H1 (cell line): ENCODE measurements at regions not wholly inside any gene's neighbourhood (a gene's known extent, or its start where the extent isn't known, plus 50 kb on each side); places are given as distances from the start of the nearest gene placed in this dataset.

Experiments used
- CTCF ChIA-PET: fragments of 300-600 bp; sonication (Branson Sonifier 250); formaldehyde crosslinking; loops from one replicate; lab custom pipeline; 2021; ENCODE audit not compliant: partially characterized antibody; lab: Charles Lee
- POLR2A ChIA-PET: fragments of 300-600 bp; sonication (Branson Sonifier 250); formaldehyde crosslinking; loops from one replicate; lab custom pipeline; 2021; ENCODE audit warnings: inconsistent platforms; ENCODE audit not compliant: partially characterized antibody; lab: Charles Lee
- DNase-seq, 2 experiments: peaks; one replicate each; pipeline versions ENCODE4 v3.0.0 to v3.0.0-alpha.2; 2010 to 2022; ENCODE audit warnings: low spot score in 2 of 2, low read depth in 1 of 2, mixed read lengths in 1 of 2
- FAIRE-seq: peaks from 2 replicates; lab custom pipeline; 2011; peaks lifted over from hg19 to GRCh38; lab: Jason Lieb, UNC
- H2AFZ ChIP-seq: 2 replicates; pipeline ENCODE4 v1.8.1; 2012; ENCODE audit warnings: low read length, inconsistent platforms
- H2AK5ac ChIP-seq: 2 replicates; pipeline ENCODE4 v1.6.1; 2013; ENCODE audit warnings: low read depth, low read length
- H2BK120ac ChIP-seq: replicated peaks from 2 replicates; pipeline ENCODE3; 2013; ENCODE audit warnings: low read depth, low read length, inconsistent platforms
- H2BK12ac ChIP-seq: 2 replicates; pipeline ENCODE4 v1.6.1; 2013; ENCODE audit warnings: low read depth, low read length
- H2BK15ac ChIP-seq: 2 replicates; pipeline ENCODE4 v1.6.1; 2013; ENCODE audit warnings: low read length
- H2BK20ac ChIP-seq: 2 replicates; pipeline ENCODE4 v1.6.1; 2013; ENCODE audit warnings: low read length
- H2BK5ac ChIP-seq: 2 replicates; pipeline ENCODE4 v1.6.1; 2013; ENCODE audit warnings: low read depth, low read length
- H3K14ac ChIP-seq: 2 replicates; pipeline ENCODE4 v1.6.1; 2013; ENCODE audit warnings: inconsistent platforms; ENCODE audit not compliant: insufficient read length
- H3K18ac ChIP-seq: 2 replicates; pipeline ENCODE4 v1.6.1; 2013; ENCODE audit warnings: low read length; ENCODE audit errors: extremely low read depth
- H3K23ac ChIP-seq: 2 replicates; pipeline ENCODE4 v1.6.1; 2013; ENCODE audit warnings: inconsistent platforms; ENCODE audit not compliant: insufficient read length
- H3K23me2 ChIP-seq: 2 replicates; pipeline ENCODE4 v1.6.1; 2013; ENCODE audit warnings: low read depth, low read length
- H3K27ac ChIP-seq: 2 replicates; pipeline ENCODE4 v1.6.1; 2011; ENCODE audit warnings: low read depth, low read length, inconsistent platforms
- H3K27me3 ChIP-seq, 4 experiments: replicated peaks in 1 of 4; 1 replicate in 1 of 4; 2 replicates in 3 of 4; pipeline versions ENCODE4 v1.6.1 to v1.8.1; 2011 to 2013; ENCODE audit warnings: low read length in 3 of 4, mild to moderate bottlenecking in 3 of 4, inconsistent platforms in 2 of 4, mixed read lengths in 2 of 4, moderate library complexity in 1 of 4; ENCODE audit not compliant: control insufficient read depth in 3 of 4, insufficient read depth in 3 of 4; ENCODE audit errors: extremely low read depth in 1 of 4
- H3K36me3 ChIP-seq, 4 experiments: 2 replicates each; pipeline versions ENCODE4 v1.6.1 to v1.8.1; 2011 to 2013; ENCODE audit warnings: mild to moderate bottlenecking in 4 of 4, low read length in 3 of 4, moderate library complexity in 2 of 4, control low read depth in 1 of 4, inconsistent platforms in 1 of 4; ENCODE audit not compliant: insufficient read depth in 4 of 4, control insufficient read depth in 2 of 4
- H3K4ac ChIP-seq: replicated peaks from 2 replicates; pipeline ENCODE3; 2013; ENCODE audit warnings: low read length, low read depth, mixed read lengths, inconsistent platforms; ENCODE audit not compliant: insufficient read length
- H3K4me1 ChIP-seq, 4 experiments: replicated peaks in 1 of 4; 1 replicate in 1 of 4; 2 replicates in 3 of 4; pipeline versions ENCODE4 v1.6.1 to v1.8.1; 2011 to 2013; ENCODE audit warnings: low read length in 3 of 4, inconsistent platforms in 2 of 4, mixed read lengths in 1 of 4; ENCODE audit not compliant: insufficient read depth in 4 of 4, control insufficient read depth in 3 of 4
- H3K4me2 ChIP-seq, 2 experiments: 2 replicates each; pipeline versions ENCODE4 v1.6.1 to v1.8.1; 2011 to 2013; ENCODE audit warnings: low read depth in 2 of 2, low read length in 2 of 2, control low read depth in 1 of 2, inconsistent platforms in 1 of 2, mild to moderate bottlenecking in 1 of 2; ENCODE audit not compliant: insufficient read depth in 1 of 2
- H3K4me3 ChIP-seq, 4 experiments: fragments of 200-600, 300-600 bp in 1 of 4; sonication (generic), shearing (Covaris generic), sonication (Bioruptor Twin) in 1 of 4; 2 replicates each; pipeline versions ENCODE4 v1.5.1 to v1.8.1; 2011 to 2016; ENCODE audit warnings: low read length in 4 of 4, low read depth in 3 of 4, control low read depth in 2 of 4, inconsistent platforms in 2 of 4, mild to moderate bottlenecking in 2 of 4, mixed read lengths in 1 of 4, moderate library complexity in 1 of 4; ENCODE audit not compliant: insufficient read depth in 2 of 4; ENCODE audit errors: extremely low read depth in 1 of 4
- H3K56ac ChIP-seq: replicated peaks from 2 replicates; pipeline ENCODE3; 2013; ENCODE audit warnings: low read depth, mild to moderate bottlenecking, mixed read lengths, low read length, inconsistent platforms; ENCODE audit not compliant: insufficient read length
- H3K79me1 ChIP-seq: 2 replicates; pipeline ENCODE4 v1.6.1; 2013; ENCODE audit warnings: low read depth, low read length, control low read depth
- H3K79me2 ChIP-seq, 2 experiments: 2 replicates each; pipeline versions ENCODE4 v1.6.1 to v1.8.1; 2012 to 2013; ENCODE audit warnings: low read length in 2 of 2, mild to moderate bottlenecking in 2 of 2, inconsistent platforms in 1 of 2; ENCODE audit not compliant: insufficient read depth in 2 of 2, control insufficient read depth in 1 of 2
- H3K9ac ChIP-seq, 4 experiments: replicated peaks in 1 of 4; 1 replicate in 1 of 4; 2 replicates in 3 of 4; pipeline versions ENCODE4 v1.6.1 to v1.8.1; 2011 to 2013; ENCODE audit warnings: low read depth in 3 of 4, low read length in 3 of 4, control low read depth in 2 of 4, mild to moderate bottlenecking in 2 of 4, moderate library complexity in 2 of 4, inconsistent platforms in 1 of 4; ENCODE audit errors: extremely low read depth in 1 of 4
- H3K9me3 ChIP-seq, 2 experiments: 2 replicates each; pipeline versions ENCODE4 v1.6.1 to v1.8.1; 2012 to 2013; ENCODE audit warnings: mild to moderate bottlenecking in 2 of 2, moderate library complexity in 2 of 2, control low read depth in 1 of 2, inconsistent platforms in 1 of 2, low read depth in 1 of 2, low read length in 1 of 2, mixed read lengths in 1 of 2; ENCODE audit not compliant: insufficient read depth in 2 of 2
- H4K20me1 ChIP-seq, 2 experiments: replicated peaks in 1 of 2; 2 replicates each; pipeline versions ENCODE3 to v1.8.1; 2011 to 2013; ENCODE audit warnings: inconsistent platforms in 2 of 2, low read length in 2 of 2, mild to moderate bottlenecking in 1 of 2; ENCODE audit not compliant: insufficient read depth in 2 of 2, control insufficient read depth in 1 of 2
- H4K5ac ChIP-seq: 2 replicates; pipeline ENCODE4 v1.6.1; 2013; ENCODE audit warnings: low read length, low read depth, mixed read lengths, inconsistent platforms; ENCODE audit not compliant: insufficient read length
- H4K8ac ChIP-seq: 2 replicates; pipeline ENCODE4 v1.8.0; 2013; ENCODE audit warnings: mild to moderate bottlenecking, moderate library complexity, low read length, inconsistent platforms; ENCODE audit not compliant: insufficient read depth; ENCODE audit errors: extremely low read depth
- H4K91ac ChIP-seq: replicated peaks from 2 replicates; pipeline ENCODE3; 2013; ENCODE audit warnings: low read length, mixed read lengths, inconsistent platforms; ENCODE audit not compliant: insufficient read length
- CBX5 ChIP-seq: fragments of 300-800, 300-1000 bp; sonication (generic); IDR thresholded peaks from 2 replicates; pipeline ENCODE4 v1.7.1; 2016; ENCODE audit warnings: antibody characterized with exemption, low read length, low read depth
- EGR1 ChIP-seq: IDR thresholded peaks from 2 replicates; pipeline ENCODE4 v1.6.1; 2011; ENCODE audit warnings: low read depth, low read length, borderline replicate concordance
- EP300 ChIP-seq, 2 experiments: IDR thresholded peaks; 1 replicate in 1 of 2; 2 replicates in 1 of 2; pipeline ENCODE4 v1.6.1; 2011 to 2012; ENCODE audit warnings: low read depth in 2 of 2, low read length in 2 of 2, mild to moderate bottlenecking in 2 of 2, borderline replicate concordance in 1 of 2, inconsistent platforms in 1 of 2, moderate library complexity in 1 of 2
- GABPA ChIP-seq: IDR thresholded peaks from 2 replicates; pipeline ENCODE4 v1.6.1; 2011; ENCODE audit warnings: mild to moderate bottlenecking, low read length, moderate library complexity, borderline replicate concordance; ENCODE audit not compliant: insufficient read depth
- GTF2F1 ChIP-seq: IDR thresholded peaks from 2 replicates; pipeline ENCODE4 v1.6.1; 2012; ENCODE audit warnings: low read depth, low read length, improper control_type of control experiment, borderline replicate concordance
- HDAC2 ChIP-seq, 2 experiments: fragments of 300-600 bp in 1 of 2; sonication (generic) in 1 of 2; IDR thresholded peaks; 2 replicates each; pipeline ENCODE4 v1.6.1; 2011 to 2012; ENCODE audit warnings: low read depth in 2 of 2, low read length in 2 of 2, mild to moderate bottlenecking in 2 of 2, moderate library complexity in 2 of 2, borderline replicate concordance in 1 of 2, inconsistent platforms in 1 of 2
- JUN ChIP-seq: IDR thresholded peaks from 2 replicates; pipeline ENCODE4 v1.6.1; 2011; ENCODE audit warnings: low read depth, mild to moderate bottlenecking, improper control_type of control experiment, low read length
- KDM1A ChIP-seq: fragments of 200-600, 300-600 bp; sonication (generic); IDR thresholded peaks from 2 replicates; pipeline ENCODE4 v1.7.1; 2016; ENCODE audit warnings: mild to moderate bottlenecking, low read length, borderline replicate concordance
- POLR2AphosphoS5 ChIP-seq: IDR thresholded peaks from 2 replicates; pipeline ENCODE4 v1.6.1; 2011; ENCODE audit warnings: low read depth, low read length
- POU5F1 ChIP-seq: IDR thresholded peaks from 2 replicates; pipeline ENCODE4 v1.6.1; 2011; ENCODE audit warnings: low read depth, mild to moderate bottlenecking, low read length, moderate library complexity
- RXRA ChIP-seq: IDR thresholded peaks from 2 replicates; pipeline ENCODE4 v1.6.1; 2011; ENCODE audit warnings: low read depth, mild to moderate bottlenecking, low read length, moderate library complexity; ENCODE audit not compliant: insufficient read depth
- TAF7 ChIP-seq: optimal IDR thresholded peaks from 2 replicates; pipeline ENCODE3; 2011; ENCODE audit warnings: low read depth, mild to moderate bottlenecking, inconsistent platforms, low read length, moderate library complexity, borderline replicate concordance
- USF2 ChIP-seq: IDR thresholded peaks from 2 replicates; pipeline ENCODE4 v1.6.1; 2011; ENCODE audit warnings: low read length, improper control_type of control experiment
- YY1 ChIP-seq: IDR thresholded peaks from 2 replicates; pipeline ENCODE4 v1.6.1; 2011; ENCODE audit warnings: low read depth, mild to moderate bottlenecking, low read length
- WGBS, 2 experiments: shearing (Covaris generic) in 1 of 2; methylation state at CpG; one replicate each; pipeline versions ENCODE4 v1.1.6 to v1.1.7; 2013 to 2015; ENCODE audit warnings: low lambda C conversion rate in 2 of 2, mixed read lengths in 2 of 2, inconsistent platforms in 1 of 2, low coverage in 1 of 2, missing lambda C conversion rate in 1 of 2; ENCODE audit not compliant: insufficient replicate concordance in 2 of 2, insufficient coverage in 1 of 2, insufficient read length in 1 of 2; ENCODE audit errors: extremely low coverage in 1 of 2, missing lambda C conversion rate in 1 of 2; 5-methylcytosine and 5-hydroxymethylcytosine counted together

- no peaks in the 10 kb centered on the region for H3K4me1 ChIP-seq
- no peak overlapping the region for H2BK120ac ChIP-seq
- H3K79me1 ChIP-seq, result no peaks in the 10 kb centered on the region
- H2AFZ ChIP-seq, result no peak overlapping the region
- H4K5ac ChIP-seq, result no peak overlapping the region
- no peak for FAIRE-seq
- no peak overlapping the region for H4K91ac ChIP-seq
- no peak overlapping the region for H3K9ac ChIP-seq
- no peak overlapping the region for H3K4ac ChIP-seq
- no peak overlapping the region for H4K8ac ChIP-seq
- H3K27me3 ChIP-seq, result no peaks in the 10 kb centered on the region
- no peak for DNase-seq
- H3K4me3 ChIP-seq, result no peak overlapping the region
- no peak overlapping the region for H3K23ac ChIP-seq
- H3K23me2 ChIP-seq, result no peaks in the 10 kb centered on the region
- no peak overlapping the region for H3K27ac ChIP-seq
- WGBS, 2 experiments, result 77% methylated on average over 1 of the region's 1 CpG; no CpG with 5 or more reads in 1 of the 2 experiments
- H2AK5ac ChIP-seq, result no peak overlapping the region
- H3K56ac ChIP-seq, result no peak overlapping the region
- no peaks in the 10 kb centered on the region for H3K36me3 ChIP-seq
- H3K9me3 ChIP-seq, result no peaks in the 10 kb centered on the region
- no peak overlapping the region for H2BK12ac ChIP-seq
- H2BK5ac ChIP-seq, result no peak overlapping the region
- H2BK15ac ChIP-seq, result no peak overlapping the region
- POLR2A ChIA-PET, result no interaction called here
- H4K20me1 ChIP-seq, result no peaks in the 10 kb centered on the region
- H3K4me2 ChIP-seq, result no peak overlapping the region
- no peaks in the 10 kb centered on the region for H3K79me2 ChIP-seq
- H3K18ac ChIP-seq, result no peak overlapping the region
- no peak overlapping the region for H3K14ac ChIP-seq
- H2BK20ac ChIP-seq, result no peak overlapping the region
- CTCF ChIA-PET, result no interaction called here
- no peak for TF ChIP-seq JUN
- TF ChIP-seq EGR1, result no peak
- no peak for TF ChIP-seq GABPA
- no peak for TF ChIP-seq TAF7
- no peak for TF ChIP-seq CBX5
- TF ChIP-seq RXRA, result no peak
- TF ChIP-seq POU5F1, result no peak
- TF ChIP-seq EP300 (IDR thresholded peaks at IDR 0.05; ENCODE audit: borderline replicate concordance in 1 of 2, low read depth in 2 of 2, low read length in 2 of 2), result no peak
- no peak for TF ChIP-seq KDM1A
- no peak for TF ChIP-seq HDAC2 (IDR thresholded peaks at IDR 0.05; ENCODE audit: borderline replicate concordance in 1 of 2, low read depth in 2 of 2, low read length in 2 of 2)
- no peak for TF ChIP-seq GTF2F1
- TF ChIP-seq YY1, result no peak
- TF ChIP-seq POLR2AphosphoS5, result no peak
- no peak for TF ChIP-seq USF2
Observed at GRCh38 chr13:37364007-37364406, 234.6 kb downstream of the POSTN start.
